ENCODE measurements at regions not wholly inside any gene's neighbourhood (a gene's known extent, or its start where the extent isn't known, plus 50 kb on each side); places are given as distances from the start of the nearest gene placed in this dataset.
"Not testable (repeated sequence)": the region's sequence is repeated elsewhere in the genome, so short reads cannot be mapped to it uniquely, and the experiment has no call there.

DNA sequence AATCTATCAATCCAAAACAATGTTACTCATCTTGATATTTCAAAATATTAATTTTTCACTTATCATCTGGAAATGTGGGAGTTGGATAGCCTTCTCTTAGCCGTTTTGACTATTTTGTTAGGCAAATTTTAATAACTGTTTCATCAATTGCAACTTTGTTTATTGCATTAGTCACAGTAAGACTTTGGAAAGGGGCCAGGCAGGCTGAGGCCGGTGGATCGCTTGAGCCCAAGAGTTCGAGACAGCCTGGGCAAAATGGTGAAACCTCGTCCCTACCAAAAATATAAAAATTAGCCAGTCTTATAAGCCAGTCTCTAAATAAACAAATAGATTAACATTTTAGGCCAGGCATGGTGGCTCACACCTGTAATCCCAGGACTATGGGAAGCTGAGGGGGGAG, 113.0 kb upstream of the NR5A2 start:
- Histone ChIP-seq H3K4me3 (IDR thresholded peaks at IDR 0.05; ENCODE audit: insufficient read depth, low read depth, low read length) (no peak overlapping the region), H3K9ac (no peak overlapping the region), H3K27me3 (ENCODE audit: insufficient read depth, low read depth) (no peaks in the 10 kb centered on the region), H2AFZ (ENCODE audit: low read depth) (no peak overlapping the region), H3K4me2 (no peak overlapping the region), H3K27ac (no peak overlapping the region), H3K36me3 (ENCODE audit: insufficient read depth) (no peaks in the 10 kb centered on the region), H3K79me2 (ENCODE audit: insufficient read depth, low read depth) (no peaks in the 10 kb centered on the region), H4K20me1 (ENCODE audit: insufficient read depth) (no peaks in the 10 kb centered on the region), H3K4me1 (ENCODE audit: low read depth, poor library complexity, severe bottlenecking) (no peaks in the 10 kb centered on the region)
- TF ChIP-seq, protein P1, sequence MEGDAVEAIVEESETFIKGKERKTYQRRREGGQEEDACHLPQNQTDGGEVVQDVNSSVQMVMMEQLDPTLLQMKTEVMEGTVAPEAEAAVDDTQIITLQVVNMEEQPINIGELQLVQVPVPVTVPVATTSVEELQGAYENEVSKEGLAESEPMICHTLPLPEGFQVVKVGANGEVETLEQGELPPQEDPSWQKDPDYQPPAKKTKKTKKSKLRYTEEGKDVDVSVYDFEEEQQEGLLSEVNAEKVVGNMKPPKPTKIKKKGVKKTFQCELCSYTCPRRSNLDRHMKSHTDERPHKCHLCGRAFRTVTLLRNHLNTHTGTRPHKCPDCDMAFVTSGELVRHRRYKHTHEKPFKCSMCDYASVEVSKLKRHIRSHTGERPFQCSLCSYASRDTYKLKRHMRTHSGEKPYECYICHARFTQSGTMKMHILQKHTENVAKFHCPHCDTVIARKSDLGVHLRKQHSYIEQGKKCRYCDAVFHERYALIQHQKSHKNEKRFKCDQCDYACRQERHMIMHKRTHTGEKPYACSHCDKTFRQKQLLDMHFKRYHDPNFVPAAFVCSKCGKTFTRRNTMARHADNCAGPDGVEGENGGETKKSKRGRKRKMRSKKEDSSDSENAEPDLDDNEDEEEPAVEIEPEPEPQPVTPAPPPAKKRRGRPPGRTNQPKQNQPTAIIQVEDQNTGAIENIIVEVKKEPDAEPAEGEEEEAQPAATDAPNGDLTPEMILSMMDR (conservative IDR thresholded peaks at IDR 0.05; ENCODE audit: low read depth, low read length): no peak

- no peak overlapping the region for H3K27ac ChIP-seq
- H3K4me2 ChIP-seq: no peak overlapping the region
- no peak overlapping the region for H3K9ac ChIP-seq
- no peak overlapping the region for H2AFZ ChIP-seq (ENCODE audit: low read depth)
- H3K4me1 ChIP-seq (ENCODE audit: low read depth, poor library complexity, severe bottlenecking): no peaks in the 10 kb centered on the region
- TF ChIP-seq, protein P1 (conservative IDR thresholded peaks at IDR 0.05; ENCODE audit: low read depth, low read length): no peak
- H4K20me1 ChIP-seq (ENCODE audit: insufficient read depth): no peaks in the 10 kb centered on the region
- H3K79me2 ChIP-seq (ENCODE audit: insufficient read depth, low read depth): no peaks in the 10 kb centered on the region
- H3K4me3 ChIP-seq (IDR thresholded peaks at IDR 0.05; ENCODE audit: insufficient read depth, low read depth, low read length): no peak overlapping the region
- H3K36me3 ChIP-seq (ENCODE audit: insufficient read depth): no peaks in the 10 kb centered on the region
- H3K27me3 ChIP-seq (ENCODE audit: insufficient read depth, low read depth): no peaks in the 10 kb centered on the region
These were observed 109.2 kb upstream of the NR5A2 start for GRCh38 chr1:199918196-199918769.

- Histone ChIP-seq H3K4me3 (IDR thresholded peaks at IDR 0.05; ENCODE audit: insufficient read depth, low read depth, low read length) (no peak overlapping the region), H3K27me3 (ENCODE audit: insufficient read depth, low read depth) (no peaks in the 10 kb centered on the region), H3K4me2 (no peak overlapping the region), H3K36me3 (ENCODE audit: insufficient read depth) (no peaks in the 10 kb centered on the region), H2AFZ (ENCODE audit: low read depth) (no peak overlapping the region), H3K27ac (no peak overlapping the region), H3K9ac (no peak overlapping the region), H3K4me1 (ENCODE audit: low read depth, poor library complexity, severe bottlenecking) (no peaks in the 10 kb centered on the region), H4K20me1 (ENCODE audit: insufficient read depth) (no peaks in the 10 kb centered on the region), H3K79me2 (ENCODE audit: insufficient read depth, low read depth) (no peaks in the 10 kb centered on the region)
- TF ChIP-seq, protein P1 (conservative IDR thresholded peaks at IDR 0.05; ENCODE audit: low read depth, low read length): no peak
These were observed 106.9 kb upstream of the NR5A2 start for GRCh38 chr1:199920635-199921034.

- H3K79me2 ChIP-seq (ENCODE audit: insufficient read depth, low read depth): no peaks in the 10 kb centered on the region
- H3K36me3 ChIP-seq (ENCODE audit: insufficient read depth): no peaks in the 10 kb centered on the region
- H3K4me3 ChIP-seq (IDR thresholded peaks at IDR 0.05; ENCODE audit: insufficient read depth, low read depth, low read length): no peak overlapping the region
- H3K4me1 ChIP-seq (ENCODE audit: low read depth, poor library complexity, severe bottlenecking): no peaks in the 10 kb centered on the region
- H4K20me1 ChIP-seq (ENCODE audit: insufficient read depth): no peaks in the 10 kb centered on the region
- H3K27ac ChIP-seq: no peak overlapping the region
- H3K27me3 ChIP-seq (ENCODE audit: insufficient read depth, low read depth): no peaks in the 10 kb centered on the region
- H2AFZ ChIP-seq (ENCODE audit: low read depth): no peak overlapping the region
- H3K4me2 ChIP-seq: no peak overlapping the region
- TF ChIP-seq, protein P1 (conservative IDR thresholded peaks at IDR 0.05; ENCODE audit: low read depth, low read length): no peak
- H3K9ac ChIP-seq: no peak overlapping the region
These were observed 98.0 kb upstream of the NR5A2 start for GRCh38 chr1:199929556-199929955.

DNA sequence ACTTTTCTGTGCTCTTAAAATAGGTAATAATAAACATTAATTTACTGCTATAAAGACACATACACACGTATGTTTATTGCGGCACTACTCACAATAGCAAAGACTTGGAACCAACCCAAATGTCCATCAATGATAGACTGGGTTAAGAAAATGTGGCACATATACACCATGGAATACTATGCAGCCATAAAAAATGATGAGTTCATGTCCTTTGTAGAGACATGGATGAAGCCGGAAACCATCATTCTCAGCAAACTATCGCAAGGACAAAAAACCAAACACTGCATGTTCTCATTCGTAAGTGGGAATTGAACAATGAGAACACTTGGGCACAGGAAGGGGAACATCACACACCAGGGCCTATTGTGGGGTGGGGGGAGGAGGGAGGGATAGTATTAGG, 97.4 kb upstream of the NR5A2 start:
- H2AFZ ChIP-seq (ENCODE audit: low read depth); H3K36me3 ChIP-seq (ENCODE audit: insufficient read depth); H3K9ac ChIP-seq; H3K27me3 ChIP-seq (ENCODE audit: insufficient read depth, low read depth); H4K20me1 ChIP-seq (ENCODE audit: insufficient read depth); H3K79me2 ChIP-seq (ENCODE audit: insufficient read depth, low read depth); H3K4me3 ChIP-seq (IDR thresholded peaks at IDR 0.05; ENCODE audit: insufficient read depth, low read depth, low read length); H3K4me2 ChIP-seq; H3K27ac ChIP-seq; H3K4me1 ChIP-seq (ENCODE audit: low read depth, poor library complexity, severe bottlenecking): not testable (repeated sequence)
